CD4-positive, alpha-beta T cell treated with Interleukin-4 for 4 hours (primary cell): ENCODE measurements at regions not wholly inside any gene's neighbourhood (a gene's known extent, or its start where the extent isn't known, plus 50 kb on each side); places are given as distances from the start of the nearest gene placed in this dataset.

ENCODE experiments used
- DNase-seq: peaks from one replicate; pipeline ENCODE4 v3.0.0-alpha.2; 2020

DNA sequence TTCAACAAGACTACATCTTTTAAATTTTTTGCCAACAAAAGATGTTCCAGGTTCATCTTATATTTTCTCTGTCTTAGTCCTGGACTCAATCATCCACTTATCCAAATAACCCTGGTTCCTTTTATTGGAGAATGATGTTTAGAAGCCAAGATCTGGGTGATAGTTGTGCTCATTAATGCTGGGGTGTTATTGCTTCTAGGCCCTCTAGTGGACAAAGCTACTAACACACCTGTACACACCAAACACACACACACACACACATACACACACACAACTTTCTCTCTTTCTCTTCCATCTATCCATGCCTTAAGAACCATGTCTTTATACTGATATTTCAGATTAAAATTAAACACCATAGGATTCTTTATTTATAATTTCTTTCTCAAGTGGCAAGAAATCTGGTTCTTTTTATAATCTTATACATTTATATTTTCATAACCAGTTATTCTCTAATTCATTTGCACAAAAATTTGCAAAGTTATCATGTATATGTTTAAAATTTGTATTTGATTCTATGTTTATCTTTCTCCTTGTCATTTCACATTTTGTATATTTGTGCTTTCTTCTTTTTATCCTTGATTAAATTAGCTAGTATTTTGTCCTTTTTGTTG is 179.1 kb upstream of the SMIM23 start:
- no peak for DNase-seq

DNA sequence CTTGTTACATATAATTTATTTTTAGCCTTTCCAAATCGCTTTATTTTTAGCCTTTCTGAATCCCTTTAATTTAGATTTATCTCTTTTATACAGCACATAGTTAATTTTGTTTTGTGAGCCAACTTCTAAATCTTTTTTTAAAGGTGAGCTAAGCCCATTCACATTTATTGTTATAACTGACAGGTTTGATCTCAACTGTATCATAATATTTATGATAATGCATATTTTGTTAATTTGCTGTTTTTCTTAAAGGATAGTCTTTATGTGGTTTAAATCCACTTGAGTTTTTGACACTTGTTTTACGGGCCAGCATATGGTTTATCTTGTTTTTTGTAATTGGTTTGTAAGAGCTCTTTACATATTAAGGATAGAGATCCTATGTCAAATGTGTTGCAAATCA is 177.8 kb upstream of the SMIM23 start:
- DNase-seq, result no peak

GRCh38 chr5:171609806-171610452 is 175.7 kb upstream of the SMIM23 start:
- DNase-seq, result no peak

DNA sequence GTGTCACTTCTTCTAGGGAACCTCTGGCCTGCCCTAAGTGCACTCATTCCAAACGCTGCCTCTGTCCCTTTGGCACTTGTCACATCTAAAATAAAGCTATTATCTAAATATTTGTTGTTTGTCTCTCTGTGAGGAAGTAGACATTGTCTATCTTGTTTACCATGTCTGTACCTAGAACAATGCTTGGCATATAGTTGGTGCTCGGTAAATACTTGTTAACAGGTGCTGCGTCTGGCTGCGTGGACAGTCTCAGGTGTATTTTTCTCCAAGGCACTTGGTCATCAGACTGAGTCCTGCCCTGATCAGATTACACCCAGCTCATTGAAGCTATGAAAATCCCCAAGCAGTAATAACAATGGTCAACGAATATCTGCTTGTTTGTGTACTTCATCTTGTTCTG is 174.9 kb upstream of the SMIM23 start:
- no peak for DNase-seq

DNA sequence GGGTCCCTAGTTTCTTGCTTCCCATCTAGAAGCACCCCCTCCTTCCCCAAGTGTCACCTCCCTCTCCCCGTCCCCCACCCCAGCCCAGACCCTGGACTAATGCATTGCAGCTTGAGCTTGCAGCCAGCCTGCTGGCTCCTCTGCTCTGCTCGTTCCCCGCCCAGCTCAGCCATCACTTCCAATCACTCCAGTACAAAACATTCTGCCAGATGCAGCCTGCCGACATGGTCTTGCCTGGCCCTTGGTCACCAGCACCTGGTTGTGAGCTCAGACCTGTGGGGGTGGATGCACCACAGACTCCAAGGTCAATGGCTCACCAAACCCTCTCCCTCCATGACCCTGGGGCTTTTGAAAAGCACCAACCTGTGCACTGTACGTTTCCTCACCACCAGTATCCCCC is 172.9 kb upstream of the SMIM23 start:
- no peak for DNase-seq

GRCh38 chr5:171614511-171614910 is 171.1 kb upstream of the SMIM23 start:
- no peak for DNase-seq

DNA sequence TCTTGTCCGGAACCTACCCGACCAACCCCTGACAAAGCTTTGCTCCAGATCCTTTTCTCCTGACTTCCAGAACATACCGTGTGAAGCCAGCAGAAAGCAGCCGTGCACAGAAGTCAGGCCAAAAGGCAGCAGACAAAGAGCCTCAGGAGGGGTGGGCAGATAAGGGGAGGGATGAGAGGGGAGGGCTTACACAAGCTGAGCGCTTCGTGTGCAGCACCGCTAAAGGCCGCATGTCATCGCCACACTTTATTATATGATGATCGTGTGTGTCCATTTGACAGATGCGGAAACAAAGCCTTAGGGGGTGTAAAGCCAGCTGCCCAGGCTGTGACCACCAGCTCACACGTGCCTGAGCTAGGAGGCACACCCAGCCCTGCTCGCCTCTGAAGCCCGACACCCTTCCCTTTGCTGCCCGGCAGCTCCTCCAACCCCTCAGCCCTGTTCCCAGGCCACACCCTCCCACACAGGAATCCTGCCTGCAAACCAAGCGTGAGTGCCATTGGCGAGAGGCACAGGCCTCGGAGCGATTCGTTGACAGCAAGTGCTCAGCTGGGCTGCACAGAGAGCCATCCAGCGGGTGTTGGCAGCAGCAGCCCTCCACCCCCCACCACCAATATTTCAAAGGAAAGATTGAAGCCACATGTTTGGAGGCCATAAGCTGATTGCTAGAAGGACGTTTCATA is 170.5 kb upstream of the SMIM23 start:
- no peak for DNase-seq

DNA sequence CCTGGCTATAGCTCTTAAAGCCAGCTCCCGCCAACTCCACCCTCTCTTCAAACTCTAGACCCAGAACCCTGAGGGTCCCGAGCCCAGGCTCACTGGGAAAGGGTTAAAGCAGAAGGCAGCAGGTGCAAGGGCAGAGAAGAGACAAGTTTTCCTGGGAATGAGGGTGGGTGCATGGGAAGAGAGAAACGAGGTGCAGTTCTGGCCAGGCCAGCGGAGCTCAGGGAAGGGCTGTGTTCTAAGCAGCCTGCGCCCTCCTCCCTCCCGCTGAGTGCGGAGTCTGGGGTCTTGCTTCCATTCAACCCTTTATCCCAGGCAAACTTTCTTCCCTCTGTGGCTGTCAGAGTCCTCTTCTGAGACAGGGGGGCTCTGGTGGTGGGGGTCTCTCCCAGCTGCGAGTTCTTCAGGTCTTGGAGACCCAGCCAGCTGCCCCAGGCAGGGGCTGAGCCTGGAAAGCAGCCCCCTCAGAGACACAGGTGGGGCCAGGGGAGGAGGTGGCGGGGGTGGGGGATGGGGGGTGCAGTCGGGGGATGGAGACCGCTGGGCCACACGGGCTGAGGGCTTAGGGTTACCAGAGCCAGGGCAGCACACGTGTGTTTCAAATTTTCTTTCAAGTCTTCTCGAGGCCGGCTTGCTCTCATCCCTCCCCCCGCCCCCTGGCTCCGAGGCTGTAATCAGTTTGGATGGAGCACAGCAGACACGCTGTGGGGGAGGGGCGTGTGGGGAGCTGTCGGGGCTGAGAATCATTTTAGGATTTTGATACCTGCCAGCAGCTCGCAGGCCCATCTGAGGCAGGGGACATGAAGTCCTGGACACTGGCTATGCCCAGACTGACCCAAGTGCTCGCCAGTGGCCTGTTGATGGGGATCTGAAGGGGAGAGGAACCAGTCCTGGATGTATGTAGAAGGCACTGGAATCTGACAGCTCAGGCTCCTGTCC is 169.6 kb upstream of the SMIM23 start:
- DNase-seq, result no peak

- DNase-seq, result no peak
Measured at GRCh38 chr5:171617266-171617665, 168.4 kb upstream of the SMIM23 start.

- DNase-seq, result no peak
Measured at GRCh38 chr5:171617817-171618591, 167.6 kb upstream of the SMIM23 start.

DNA sequence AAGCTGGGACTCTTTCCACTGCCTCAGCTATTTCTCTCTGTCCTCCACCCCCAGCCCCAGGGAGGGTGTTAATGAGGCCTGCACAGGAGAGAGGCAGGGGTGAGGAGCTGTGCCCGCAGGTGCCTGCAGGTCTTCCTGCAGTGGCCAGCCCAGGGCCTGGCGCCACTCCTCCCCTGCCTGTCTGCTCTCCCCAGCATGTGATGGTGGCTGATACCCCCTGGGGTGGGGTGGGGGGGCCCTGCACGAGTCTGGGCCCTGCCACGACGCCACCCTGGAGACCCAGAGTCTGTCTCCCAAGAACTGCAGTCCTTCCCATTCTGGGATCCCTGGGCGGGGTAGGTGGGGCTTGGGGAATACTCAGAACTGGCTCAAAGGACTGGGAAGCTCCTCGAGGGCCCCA is 166.4 kb upstream of the SMIM23 start:
- no peak for DNase-seq

- DNase-seq, result no peak
Measured at GRCh38 chr5:171619744-171620143, 165.9 kb upstream of the SMIM23 start.

DNA sequence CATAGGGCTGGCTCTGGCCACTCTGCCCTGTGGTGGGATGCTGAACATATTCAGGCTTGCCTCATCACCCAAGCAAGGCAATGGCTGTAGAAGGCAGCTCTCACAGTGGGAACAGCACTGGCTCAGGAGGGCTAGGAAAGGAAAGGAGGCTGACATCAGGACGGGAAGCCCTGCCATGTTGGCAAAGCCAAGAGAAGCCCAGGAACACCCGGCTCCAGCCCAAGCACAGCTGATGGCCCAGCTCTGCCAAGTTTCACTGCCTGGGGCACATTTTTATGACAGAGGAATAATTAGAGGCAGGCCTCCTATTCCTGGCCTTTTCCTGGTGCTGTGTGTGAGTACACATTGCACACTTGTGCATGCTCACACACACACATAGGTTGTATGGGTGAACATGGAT is 163.6 kb upstream of the SMIM23 start:
- no peak for DNase-seq

DNA sequence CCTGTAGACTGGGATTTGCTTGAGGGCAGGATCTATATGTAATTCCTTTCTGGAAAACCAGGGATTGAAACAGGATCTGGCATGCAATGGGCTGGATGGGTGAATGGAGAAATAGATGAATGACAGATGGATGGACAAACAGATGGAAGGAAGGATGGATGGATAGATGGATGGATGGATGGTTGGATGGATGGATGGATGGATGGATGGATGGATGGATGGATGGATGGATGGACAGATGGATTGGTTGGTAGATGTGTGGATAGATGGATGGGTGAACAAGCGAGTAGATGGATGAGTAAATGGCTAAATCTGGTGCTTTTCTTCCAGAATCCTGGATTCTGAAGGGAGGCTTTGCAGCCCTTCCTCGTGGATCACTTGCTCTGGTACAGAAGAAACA is 162.5 kb upstream of the SMIM23 start:
- DNase-seq, result no peak

- no peak for DNase-seq
Measured at GRCh38 chr5:171623551-171624097, 162.0 kb upstream of the SMIM23 start.

- no peak for DNase-seq
Measured at GRCh38 chr5:171624396-171624795, 161.2 kb upstream of the SMIM23 start.

DNA sequence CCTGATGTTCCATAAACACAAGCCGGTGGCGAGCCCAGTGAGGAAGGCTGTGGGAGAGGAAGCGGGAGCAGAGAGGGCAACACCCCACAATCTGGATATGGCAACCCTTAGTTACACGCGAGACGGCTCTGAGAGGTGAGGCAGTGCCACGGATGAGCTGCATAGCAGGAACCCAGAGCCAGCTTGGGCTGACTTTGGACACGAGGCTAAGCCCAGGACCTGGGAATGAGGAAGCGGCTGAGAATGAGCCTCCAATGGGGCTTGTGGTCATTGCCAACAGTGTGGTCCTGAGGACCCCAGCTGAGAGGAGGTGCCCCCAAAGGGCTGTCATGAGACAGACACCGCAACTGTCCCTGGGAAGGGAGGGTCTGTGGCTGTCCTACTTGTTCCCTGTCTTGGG is 160.0 kb upstream of the SMIM23 start:
- DNase-seq, result no peak

DNA sequence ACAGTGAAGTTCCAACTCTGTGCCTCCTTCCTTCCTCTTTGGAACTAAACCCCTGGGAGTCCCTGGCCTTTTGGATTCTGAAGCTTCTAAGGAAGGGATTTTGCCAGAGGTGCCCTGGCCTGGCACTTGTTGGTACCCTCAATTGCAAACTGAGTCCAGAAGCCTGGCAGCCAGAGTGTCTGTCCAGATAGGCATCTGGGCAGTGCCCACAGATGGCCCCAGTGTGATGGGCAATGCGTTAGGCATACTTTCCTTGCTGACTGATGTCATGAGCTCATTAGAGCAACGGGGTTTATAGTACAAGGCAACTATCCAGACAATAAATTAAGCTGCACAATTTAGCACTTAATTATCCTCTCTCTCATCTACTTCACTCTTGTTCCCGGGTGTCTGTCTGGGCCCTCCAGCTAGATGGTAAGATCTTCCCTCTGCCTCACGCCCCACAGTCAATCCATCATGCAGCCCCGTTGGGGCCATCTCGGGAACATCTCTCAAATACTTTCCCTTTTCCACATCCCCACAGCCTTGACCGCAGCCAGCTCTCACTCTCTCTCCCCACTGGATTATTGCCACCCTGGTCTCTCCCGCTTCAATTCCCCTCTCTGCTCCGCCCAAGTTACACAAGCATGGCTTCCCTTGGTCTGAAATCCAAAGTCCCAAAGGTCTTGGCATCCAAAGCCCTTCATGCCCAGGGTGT is 157.5 kb upstream of the SMIM23 start:
- DNase-seq, result no peak

DNA sequence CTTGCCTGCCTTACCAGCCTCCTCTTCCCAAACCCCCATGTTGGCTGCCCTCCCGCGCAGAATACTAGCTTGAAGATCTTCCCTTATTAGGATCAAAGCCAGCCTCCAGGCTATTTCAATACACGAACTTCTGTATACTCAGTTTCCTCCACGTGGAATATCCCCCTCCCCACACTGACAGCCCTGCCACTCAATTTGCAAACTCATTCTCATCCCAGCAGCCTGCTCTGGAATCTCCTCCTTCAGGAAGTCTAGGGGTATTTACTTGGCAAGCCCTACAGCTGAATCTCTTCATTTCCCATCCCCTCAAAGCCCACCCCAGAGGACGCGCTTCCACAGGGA is 157.0 kb upstream of the SMIM23 start:
- DNase-seq, result no peak

GRCh38 chr5:171629221-171629620 is 156.4 kb upstream of the SMIM23 start:
- DNase-seq, result no peak

GRCh38 chr5:171629628-171630349 is 155.8 kb upstream of the SMIM23 start:
- no peak for DNase-seq
